ENCODE measurements at regions not wholly inside any gene's neighbourhood (a gene's known extent, or its start where the extent isn't known, plus 50 kb on each side); places are given as distances from the start of the nearest gene placed in this dataset.

DNA sequence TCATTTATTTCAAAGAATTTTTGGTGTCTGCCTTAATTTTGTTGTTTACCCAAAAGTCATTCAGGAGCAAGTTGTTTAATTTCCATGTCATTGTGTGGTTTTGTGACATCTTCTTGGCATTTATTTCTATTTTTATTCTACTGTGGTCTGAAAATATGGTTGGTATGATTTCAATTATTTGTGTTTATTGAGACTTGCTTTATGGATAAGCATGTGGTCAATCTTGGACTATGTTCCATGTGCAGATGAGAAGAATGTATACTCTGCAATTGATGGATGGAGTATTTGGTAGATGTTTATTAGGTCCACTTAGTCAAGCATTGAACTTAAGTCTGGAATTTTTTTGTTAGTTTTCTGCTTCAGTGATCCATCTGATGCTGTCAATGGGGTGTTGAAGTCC lies 383.0 kb downstream of the PMP22 start:
- DNase-seq = no peak

DNA sequence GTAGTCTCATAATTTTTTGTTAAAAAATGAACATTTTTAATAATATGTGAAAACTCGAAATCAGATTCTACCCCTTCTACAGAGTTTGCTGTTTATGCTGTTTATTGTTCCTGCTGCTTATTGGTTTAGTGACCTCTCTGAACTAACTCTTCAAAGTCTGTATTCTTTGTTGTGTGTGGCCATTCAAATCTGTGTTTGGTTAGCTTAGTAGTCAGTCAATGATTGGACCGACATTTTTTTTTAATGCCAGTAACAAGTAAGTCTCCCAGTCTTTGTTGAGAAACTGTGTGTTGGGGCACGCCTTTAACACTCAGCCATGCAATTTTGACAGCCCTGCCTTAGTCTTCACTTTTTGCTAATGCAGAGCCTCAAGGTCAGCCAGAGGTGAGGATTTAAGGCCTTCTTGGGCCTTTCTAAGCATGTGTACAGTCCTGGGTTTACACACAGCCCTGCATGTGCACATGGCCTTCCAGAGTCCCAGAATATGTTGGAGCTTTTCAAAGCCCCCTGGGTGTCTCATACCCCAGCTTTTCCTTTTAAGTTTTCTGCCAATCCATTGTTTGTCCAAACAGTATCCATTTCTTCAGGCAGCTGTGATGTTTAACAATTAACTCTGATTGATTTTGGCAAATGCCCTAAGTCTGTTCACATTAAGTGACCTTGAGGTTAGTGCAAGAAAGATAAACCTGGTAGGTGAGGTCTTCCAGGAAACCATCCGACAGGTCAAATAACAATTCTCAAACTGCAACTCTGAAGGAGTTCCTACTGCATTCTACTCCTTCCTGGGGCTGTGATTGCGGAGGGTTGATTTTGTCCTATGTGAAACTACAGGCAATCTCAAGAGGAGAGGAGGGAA lies 389.3 kb downstream of the PMP22 start:
- DNase-seq = no peak

DNA sequence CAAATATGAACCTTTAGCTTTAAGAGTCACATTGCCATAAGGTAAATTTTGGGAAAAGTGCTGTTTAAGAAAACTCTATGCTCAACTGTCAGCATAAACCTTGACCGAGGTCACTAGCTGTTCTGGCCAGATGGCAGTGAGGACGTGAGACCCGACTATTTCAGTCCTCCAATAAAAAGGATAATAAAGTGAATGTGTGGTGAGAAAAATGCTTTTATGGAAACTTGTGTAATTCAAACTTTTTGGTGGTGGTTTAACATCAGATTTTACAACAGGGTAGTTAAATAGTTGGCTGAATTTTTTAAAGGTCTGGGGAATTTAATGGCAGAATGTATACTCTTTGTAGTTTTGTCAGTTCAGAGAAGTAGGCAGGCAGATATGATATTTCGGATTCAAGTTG lies 391.1 kb downstream of the PMP22 start:
- DNase-seq = no peak

DNA sequence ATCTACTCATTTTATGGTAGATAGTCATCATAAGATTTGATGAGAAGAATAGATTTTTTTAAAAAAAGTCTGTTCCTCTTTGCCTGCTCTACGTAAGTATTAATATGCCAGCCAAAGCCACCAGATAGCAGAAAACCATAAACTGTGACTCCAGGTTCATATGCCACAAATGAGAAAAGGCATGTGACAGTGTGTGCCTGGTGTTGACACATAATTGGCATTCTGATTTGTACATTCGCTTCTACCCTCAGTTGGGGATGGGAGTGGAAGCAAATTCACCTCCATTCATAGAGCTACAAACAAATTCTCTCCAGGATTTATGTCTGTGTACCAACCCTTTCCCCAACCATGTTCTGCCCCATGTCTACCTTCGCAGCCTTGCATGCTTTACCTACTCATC lies 391.6 kb downstream of the PMP22 start:
- no peak for DNase-seq

DNA sequence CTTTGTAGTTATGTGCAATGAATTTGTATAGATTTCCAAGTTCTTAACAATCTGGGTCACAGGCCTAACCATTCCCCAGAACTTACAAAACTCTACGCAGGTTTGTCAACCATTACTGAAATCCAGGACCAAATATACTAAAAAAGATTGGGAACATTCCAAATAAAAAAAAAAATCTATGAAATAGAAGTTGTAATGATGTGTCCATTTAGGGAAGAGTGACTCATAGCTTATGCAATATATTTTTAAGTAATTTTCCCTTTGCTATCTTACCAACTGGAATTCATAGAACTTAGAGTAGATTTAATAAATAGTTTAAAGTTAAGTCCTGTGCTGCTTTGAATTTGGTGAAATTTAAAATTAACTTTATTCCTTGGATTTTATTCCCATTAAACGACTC lies 393.2 kb downstream of the PMP22 start:
- no peak for DNase-seq

DNA sequence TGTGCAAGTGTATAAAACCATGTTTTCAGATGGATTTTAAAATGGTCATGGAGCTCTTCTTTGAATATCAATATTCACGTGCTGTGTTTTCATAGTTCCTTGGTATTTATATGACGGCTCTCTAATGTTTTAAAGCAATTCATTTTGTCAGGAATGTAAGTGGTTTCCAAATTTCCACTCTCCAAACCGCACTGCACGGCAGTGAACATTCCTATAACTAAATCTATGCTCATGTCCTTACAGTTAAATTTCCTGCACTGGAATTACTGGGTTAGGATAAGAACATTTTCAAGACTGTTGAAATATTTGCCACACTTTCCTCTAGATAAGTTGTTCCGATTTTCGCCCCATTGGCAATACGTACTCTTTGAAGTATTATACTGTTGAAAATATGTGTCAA lies 398.9 kb downstream of the PMP22 start:
- DNase-seq = no peak

DNA sequence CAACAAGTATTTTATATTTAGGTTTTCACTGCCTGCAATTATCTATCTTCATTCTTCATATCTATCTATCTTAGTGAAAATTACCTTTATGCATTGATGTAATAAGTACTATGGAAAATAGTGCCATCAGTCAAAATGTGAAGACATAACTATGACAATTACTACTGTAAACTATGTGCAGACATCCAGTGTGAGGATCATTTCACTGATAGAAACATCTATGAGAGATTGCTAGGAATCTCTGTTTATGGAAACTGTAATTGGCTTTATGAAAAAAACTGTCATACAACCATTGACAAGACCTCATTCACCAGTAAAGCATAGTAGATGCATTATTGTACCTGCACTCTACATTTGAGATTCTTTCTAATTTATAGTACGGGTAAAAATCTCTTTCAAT lies 401.0 kb downstream of the PMP22 start:
- no peak for DNase-seq

DNA sequence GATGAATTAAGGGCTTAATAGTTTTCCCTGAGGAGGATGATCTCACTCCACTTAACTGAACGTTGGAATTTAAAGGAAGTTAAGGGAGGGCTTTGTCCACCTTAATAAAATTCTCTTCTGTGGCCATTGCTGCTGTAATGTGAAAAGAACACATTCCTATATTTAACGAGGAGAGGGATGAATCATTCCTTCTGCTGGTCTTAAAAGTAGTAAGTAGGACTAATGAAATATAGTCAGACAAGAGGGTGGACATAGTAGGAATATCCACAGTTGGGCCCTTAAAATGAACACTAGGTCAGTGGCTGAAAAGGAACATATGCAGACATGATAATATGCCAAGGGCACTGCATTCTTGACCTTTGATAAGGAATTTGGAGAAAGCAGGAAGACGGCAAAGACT lies 405.6 kb downstream of the PMP22 start:
- no peak for DNase-seq

DNA sequence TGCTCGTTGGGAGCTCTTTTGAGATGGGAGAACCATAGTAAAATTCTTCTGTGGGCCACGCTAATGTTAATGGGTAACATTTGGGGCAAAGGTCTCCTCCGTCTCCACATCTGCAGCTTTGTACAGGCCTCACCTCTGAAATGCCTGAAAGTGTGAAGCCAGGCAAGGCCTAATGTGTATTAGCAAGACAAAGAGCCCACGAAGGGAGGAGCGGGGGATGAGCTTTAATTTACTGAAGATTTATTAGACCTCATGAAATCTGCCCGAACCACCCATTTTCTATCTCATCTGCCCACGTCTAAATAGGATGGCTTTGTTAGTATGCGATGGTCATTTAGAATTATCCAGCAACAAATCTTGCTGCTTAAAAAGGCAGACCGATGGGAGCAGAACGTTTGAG lies 408.9 kb downstream of the PMP22 start:
- DNase-seq = no peak

DNA sequence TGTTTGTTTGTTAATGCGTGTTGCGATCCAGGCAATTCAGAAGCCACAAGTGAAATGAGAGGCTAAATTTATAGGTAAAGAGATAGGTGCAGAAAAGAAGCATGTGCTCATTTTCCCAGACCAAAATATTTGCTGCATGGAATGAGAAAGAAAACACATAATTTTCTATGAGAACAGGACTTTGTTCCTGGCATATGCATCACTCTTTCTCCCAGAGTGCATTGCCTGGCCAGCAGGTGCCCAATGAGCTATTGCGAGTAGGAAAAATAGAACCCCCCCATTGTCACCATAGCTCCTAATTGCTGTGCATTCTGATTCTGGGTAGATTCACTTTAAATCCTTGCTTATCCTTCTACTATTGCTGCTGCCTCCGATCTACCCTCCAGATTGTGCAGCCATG lies 410.4 kb downstream of the PMP22 start:
- no peak for DNase-seq

DNA sequence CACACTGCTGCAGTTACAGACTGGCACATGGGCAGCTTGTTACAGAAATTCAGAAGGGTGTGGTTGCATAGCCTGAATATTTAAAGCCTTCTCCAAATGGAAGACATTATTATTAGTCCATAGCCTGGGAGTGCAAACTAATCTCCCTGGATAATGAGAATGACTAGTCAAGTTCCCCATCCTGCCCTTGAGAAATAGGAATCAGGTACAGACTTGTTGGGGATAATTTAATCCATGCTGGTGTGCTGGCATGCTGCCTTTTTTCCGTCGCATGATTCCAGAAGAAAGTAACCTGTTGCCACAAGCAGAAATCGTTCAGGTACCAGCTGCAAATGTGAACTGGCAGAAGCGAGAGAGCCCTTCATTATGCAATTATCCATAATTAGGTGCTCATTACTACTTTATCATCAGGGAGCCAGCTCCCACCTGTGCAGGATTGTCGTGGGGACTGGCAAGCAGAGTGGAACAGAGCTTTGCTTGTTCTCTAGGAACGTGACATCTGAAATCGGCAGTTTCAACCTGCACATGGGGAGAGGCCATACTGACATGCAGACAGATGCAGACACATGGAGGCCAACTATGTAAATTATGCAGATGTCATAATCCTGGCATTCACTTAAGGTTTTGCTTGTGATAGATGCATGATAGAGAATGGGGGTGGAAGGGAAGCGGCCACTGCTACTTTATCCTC lies 419.4 kb downstream of the PMP22 start:
- no peak for DNase-seq

DNA sequence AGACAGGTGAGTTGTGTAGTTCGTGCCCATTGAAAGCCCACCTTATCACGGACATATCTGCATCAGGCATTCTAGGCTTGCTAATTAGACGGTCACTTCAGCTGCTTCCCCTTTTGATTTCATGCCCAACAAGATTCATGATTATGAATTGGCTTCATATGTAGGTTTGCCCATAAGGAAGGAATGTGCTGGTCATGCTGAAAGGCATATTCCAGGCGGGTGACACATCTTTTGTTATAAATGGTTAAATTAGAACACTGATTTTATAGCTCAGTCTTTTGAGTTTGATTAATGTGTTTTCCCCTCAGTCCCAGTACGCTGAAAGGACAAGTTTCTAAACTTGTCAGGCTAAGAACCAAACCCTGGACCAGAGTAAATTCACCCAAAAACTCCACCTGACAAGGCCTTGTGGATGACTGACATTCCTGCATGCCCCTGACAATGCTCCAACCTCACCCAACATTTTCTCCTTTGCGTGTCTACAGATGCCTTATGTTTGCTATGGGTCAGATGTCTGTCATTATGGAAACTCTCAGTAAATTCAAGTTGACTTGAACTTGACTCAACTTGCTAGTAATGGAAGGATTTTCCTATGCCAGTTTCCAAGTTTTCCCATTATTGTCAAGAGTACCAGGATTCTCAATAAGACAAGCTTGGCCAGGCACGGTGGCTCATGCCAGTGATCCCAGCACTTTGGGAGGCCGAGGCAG lies 421.9 kb downstream of the PMP22 start:
- DNase-seq = no peak

DNA sequence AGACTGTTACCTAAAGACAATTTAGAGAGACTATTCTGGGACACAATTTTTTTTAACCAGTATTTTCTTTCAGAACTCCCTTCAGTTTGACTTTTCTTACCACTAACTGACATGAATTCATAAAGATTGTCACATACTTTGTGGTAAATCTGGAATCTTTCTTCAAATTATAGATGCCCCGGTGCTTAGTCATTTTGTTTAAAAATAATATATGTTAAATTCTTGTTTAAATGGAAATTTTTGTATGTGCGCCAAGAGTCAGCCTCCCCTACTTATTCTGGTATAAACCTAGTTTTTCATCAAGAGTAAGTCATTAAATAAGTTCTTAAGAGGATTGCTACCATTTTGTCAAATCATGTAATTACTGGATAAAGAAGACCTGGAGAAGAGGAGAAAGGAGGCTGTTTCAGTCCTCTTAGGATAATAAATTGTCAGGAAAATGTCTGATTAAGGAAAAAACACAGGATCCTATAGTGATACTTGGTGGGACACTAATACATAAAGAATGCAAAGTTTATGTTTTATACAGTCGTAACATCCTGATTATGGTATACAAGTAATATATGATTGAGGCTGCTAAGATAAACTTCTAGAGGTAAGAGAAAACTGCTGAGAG lies 424.4 kb downstream of the PMP22 start:
- DNase-seq = no peak

DNA sequence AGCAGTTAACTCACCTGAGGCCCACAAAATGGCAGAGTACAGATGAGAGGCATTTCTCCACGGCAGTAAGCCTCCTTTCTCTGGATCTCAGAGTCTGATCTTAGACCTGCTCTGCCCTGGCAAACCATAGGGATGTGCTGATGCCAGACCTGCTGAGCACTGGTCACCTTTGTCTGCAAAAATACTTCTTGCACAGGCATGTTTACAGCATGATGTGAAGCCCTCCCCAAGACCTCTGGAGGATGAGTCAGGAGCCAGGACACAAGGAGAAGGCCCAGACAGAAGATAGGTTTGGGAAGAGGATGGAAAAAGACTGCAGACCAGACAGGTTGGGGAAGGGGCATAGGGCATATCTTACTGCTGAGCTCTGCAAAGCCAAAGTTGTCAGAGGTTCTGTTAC lies 426.6 kb downstream of the PMP22 start:
- no peak for DNase-seq

DNA sequence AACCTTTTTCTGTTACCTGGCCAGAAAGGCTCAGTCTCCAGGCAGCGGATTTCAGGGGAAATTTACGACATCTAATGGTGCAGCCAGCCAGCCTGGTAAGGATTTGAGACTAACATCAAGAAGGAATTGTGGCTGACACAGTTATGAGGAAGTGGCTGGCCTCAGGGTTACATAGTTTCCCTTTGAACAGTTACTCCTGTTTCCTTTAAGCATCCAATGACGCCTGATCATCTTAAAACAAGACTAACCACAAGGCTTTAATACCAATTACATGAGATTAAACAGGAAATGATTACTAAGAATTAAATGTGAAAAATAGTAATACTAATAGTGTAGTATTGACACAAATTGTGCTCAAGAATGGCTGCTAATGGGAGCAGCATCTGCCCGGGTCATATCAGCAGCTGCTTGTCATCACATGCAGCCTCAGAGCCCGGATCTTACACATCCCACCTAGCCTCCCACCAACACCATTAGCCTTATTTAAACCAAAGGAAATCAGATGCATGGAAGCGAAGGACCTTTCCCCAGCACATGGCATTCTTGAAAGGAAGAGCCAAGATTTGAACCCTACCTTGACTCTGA lies 431.8 kb downstream of the PMP22 start:
- peak; percentile 24 for DNase-seq

DNA sequence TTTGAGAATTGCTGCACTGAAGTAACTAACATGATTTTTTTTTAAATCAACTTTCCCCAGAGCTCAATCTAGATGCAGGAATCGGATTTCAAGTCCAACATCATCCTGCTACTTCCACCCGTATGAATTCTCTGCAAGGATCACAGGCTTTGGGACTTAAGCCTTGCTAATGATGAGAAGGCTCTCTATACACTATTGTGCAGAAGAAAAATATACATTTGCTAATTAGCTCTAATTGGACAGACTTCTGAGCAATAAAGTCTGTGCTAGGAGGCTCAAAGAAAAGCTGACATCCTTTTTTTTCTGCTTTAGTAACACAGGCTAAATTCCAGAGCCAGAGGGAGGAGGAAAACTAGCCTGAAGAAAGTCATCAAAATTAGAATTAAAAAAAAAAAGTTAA lies 433.6 kb downstream of the PMP22 start:
- DNase-seq = no peak

DNA sequence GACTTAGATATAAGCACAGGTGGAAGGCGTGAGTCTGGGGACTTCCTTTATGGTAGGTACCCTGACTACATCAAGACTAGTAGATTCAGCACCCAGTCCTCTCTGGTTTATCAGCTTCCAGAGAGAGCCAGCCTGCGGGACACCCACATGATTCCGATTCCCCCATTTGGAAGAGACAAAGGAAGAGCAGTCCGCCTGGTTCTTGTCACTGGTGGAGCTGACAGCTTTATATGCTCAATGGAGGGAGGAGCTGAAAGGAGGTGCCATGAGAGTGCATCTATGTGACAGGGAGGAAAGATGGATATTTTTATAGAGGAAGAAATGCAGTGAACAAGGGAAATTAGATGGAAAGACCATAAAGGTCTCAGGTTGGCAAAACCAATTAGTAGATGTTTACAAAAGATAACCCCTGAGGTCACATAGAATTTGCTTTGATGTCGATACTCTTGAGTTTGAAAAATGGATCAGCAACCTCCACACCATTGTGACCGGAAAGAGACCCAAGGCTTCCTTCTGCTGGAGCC lies 437.7 kb downstream of the PMP22 start:
- no peak for DNase-seq

DNA sequence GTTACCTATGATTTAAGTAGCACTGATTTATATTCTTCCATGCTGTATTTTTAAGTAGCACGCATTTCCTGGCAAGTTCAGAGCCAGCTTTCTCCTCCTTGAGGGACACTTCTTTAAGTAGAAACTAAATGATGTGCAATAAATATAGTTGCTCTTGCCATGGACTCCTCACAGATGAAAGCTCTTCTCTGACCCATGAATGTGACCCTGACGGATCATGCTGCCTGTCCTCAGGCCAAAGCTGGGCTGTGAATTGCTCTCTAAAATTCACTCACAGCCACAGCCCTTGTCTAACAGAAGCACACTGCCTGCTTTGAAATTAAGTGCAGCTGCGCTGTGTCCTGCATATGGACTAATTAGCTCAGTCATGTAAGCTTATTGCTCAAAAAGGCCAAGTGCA lies 438.8 kb downstream of the PMP22 start:
- no peak for DNase-seq

DNA sequence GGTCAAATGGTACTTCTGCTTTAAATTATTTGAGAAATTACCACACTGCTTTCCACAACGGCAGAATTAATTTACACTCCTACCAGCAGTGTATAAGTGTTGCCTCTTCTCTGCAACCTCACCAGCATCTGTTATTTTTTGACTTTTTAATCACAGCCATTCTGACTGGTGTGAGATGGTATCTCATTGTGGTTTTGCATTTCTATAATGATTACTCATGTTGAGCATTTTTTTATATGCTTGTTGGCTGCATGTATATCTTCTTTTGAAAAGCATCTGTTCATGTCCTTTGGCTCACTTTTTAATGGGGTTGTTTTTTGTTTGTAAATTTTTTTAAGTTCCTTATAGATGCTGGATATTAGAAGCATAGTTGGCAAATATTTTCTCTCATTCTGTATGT lies 446.7 kb downstream of the PMP22 start:
- no peak for DNase-seq

DNA sequence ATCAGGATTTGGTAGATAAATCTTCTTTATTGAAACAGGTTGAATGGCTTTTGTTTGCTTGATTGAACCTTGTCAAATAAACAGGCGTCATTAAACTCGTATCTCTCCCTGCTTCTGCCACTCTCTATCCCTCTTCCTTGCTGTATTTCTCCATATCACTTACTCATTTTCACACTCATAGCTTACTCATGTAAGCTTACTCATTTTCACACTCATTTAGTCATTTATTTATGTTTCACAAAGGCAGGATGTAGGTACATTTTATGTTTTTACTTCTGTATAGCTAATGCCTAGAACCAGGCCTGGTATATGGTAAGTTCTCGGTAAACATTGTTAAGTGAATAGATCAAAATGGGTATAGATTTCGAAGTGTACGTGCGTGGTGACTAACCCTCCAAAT lies 450.0 kb downstream of the PMP22 start:
- no peak for DNase-seq

DNA sequence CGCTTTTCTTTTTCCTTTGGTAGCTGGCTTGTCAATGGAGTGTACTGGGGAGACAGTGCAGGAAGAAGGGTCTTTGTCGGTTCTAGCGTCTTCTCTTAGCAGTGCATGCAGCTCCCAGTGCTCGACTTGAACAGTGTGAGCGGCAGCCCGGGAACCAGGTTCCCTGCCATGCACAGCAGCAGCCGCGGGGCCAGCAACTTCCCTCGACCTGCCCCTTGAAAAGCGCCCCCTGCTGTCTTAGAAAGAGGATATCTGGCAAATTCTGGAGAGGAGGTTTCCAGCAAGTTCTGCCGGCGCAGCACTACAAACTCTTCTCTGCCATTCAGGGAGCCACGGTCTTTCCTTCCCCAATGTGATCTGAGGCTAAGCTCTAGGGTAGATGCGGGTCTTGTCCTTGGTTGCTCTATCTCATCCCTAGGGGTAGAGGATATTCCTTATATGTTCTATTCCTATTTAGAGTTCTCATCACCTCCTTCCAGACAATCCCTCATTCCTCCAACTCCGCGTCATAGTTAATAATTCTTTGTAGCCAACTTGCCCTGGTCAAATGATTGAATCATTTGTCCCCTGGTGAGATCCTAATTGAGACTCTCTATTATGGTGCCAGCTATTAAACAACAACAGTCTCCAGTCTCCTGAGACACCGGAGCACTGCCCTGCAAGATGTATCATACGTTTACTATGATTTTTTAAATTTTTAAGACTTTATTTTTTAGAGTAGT lies 451.3 kb downstream of the PMP22 start:
- DNase-seq = no peak

DNA sequence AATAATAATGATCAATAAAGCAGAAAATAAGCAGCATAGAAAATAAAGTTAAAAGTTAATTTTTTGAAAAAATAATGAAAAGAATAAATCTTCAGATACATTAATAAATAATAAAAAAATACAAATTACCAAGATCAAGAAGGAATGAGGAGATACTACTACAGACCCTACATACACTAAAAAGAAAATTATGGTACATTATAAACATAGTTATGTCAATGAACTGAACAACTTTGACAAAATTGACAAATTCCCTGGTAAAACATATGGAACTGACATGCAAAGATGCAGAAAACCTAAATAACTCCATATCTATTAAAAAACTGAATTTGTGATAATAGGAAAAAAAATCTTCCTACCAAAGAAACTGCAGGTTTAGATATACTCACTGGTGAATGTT lies 456.7 kb downstream of the PMP22 start:
- DNase-seq = no peak

Data from right hindlimb (tissue), 1 donor.